ENCODE measurements at regions not wholly inside any gene's neighbourhood (a gene's known extent, or its start where the extent isn't known, plus 50 kb on each side); places are given as distances from the start of the nearest gene placed in this dataset.

DNA sequence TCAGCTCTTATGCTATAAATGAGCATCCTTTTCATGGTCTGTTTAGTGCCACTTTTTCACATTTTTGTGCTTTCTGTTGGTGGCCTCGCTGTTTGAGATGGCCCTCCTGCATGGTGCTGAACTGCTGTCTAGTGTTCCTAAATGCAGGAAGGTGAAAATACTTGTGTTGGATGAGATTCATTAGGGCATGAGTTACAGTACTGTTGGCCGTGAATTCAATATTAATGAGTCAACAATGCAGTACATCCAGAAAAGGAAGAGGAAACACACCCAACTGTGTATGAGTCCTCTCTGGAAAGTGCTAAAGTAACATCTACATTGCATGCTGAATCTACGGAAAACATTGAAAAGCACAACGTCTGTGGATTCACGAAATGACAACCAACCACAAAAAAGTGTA lies 124.0 kb downstream of the HERPUD2 start:
- H3K27me3 Mint-ChIP-seq (ENCODE audit: low read depth in 2 of 2), result peaks cover 2 to 20% of the 10 kb centered on the region in 2 donors
- no peak overlapping the region for H3K4me3 Mint-ChIP-seq
- TF ChIP-seq CTCF (IDR thresholded peaks at IDR 0.05), result no peak
- DNase-seq (no peak), ATAC-seq (no peak)
- intact Hi-C loops (cut with micrococcal nuclease), result no loop called here
- no peaks in the 10 kb centered on the region for H3K9me3 ChIP-seq (ENCODE audit: control insufficient read depth, insufficient read depth, low read length)
- no peaks in the 10 kb centered on the region for H3K36me3 ChIP-seq (ENCODE audit: control insufficient read depth, insufficient read depth, low read length)
- H3K9me3 Mint-ChIP-seq, result no peaks in the 10 kb centered on the region
- H3K27ac ChIP-seq (ENCODE audit: low read length), result no peak overlapping the region
- no peaks in the 10 kb centered on the region for H3K4me1 Mint-ChIP-seq
- H3K27me3 ChIP-seq (ENCODE audit: control insufficient read depth, insufficient read depth, low read length), result no peaks in the 10 kb centered on the region
- H3K27ac Mint-ChIP-seq, result no peak overlapping the region
- H3K4me3 ChIP-seq (ENCODE audit: low read length), result no peak overlapping the region
- H3K4me1 ChIP-seq (ENCODE audit: control insufficient read depth, insufficient read depth, low read length), result peaks cover 4% of the 10 kb centered on the region
- WGBS (ENCODE audit: insufficient coverage), result 67% methylated on average over 5 of the region's 5 CpGs
- H3K36me3 Mint-ChIP-seq, result no peaks in the 10 kb centered on the region

- H3K27ac Mint-ChIP-seq, result no peak overlapping the region
- TF ChIP-seq CTCF (IDR thresholded peaks at IDR 0.05), result no peak
- no peaks in the 10 kb centered on the region for H3K9me3 Mint-ChIP-seq
- ATAC-seq (no peak), DNase-seq (no peak)
- no peak overlapping the region for H3K4me3 ChIP-seq (ENCODE audit: low read length)
- H3K27me3 Mint-ChIP-seq (ENCODE audit: low read depth in 2 of 2), result peaks cover 9 to 22% of the 10 kb centered on the region in 2 donors
- no peaks in the 10 kb centered on the region for H3K4me1 ChIP-seq (ENCODE audit: control insufficient read depth, insufficient read depth, low read length)
- H3K27ac ChIP-seq (ENCODE audit: low read length), result no peak overlapping the region
- no peaks in the 10 kb centered on the region for H3K36me3 ChIP-seq (ENCODE audit: control insufficient read depth, insufficient read depth, low read length)
- peaks cover 5% of the 10 kb centered on the region for H3K27me3 ChIP-seq (ENCODE audit: control insufficient read depth, insufficient read depth, low read length)
- H3K4me1 Mint-ChIP-seq, result no peaks in the 10 kb centered on the region
- WGBS (ENCODE audit: insufficient coverage), result 5% methylated on average over 3 of the region's 3 CpGs
- no peak overlapping the region for H3K4me3 Mint-ChIP-seq
- no peaks in the 10 kb centered on the region for H3K9me3 ChIP-seq (ENCODE audit: control insufficient read depth, insufficient read depth, low read length)
- intact Hi-C loops (cut with micrococcal nuclease), result no loop called here
- H3K36me3 Mint-ChIP-seq, result no peaks in the 10 kb centered on the region
Measured at GRCh38 chr7:35565927-35566326, 129.0 kb downstream of the HERPUD2 start.

DNA sequence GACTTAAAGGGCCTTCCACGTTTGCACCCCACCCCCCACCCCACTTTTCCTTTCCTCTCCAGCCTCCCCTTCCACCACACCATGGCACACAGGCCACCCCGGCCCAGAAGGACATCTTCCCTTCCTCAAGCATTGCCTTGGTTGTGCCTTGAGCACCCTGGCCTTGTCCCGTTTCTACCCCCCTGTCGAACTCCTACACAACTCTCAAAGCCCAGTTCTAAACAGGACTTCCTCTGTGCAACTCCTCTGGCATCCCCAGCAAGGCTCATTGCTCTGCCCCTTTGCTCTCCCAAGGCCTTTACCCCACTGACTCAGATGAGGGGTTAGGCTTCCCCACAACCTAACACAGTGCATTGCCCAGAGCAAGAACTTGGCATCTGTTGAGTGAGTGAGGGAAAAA lies 136.1 kb downstream of the HERPUD2 start:
- no peak overlapping the region for H3K27ac Mint-ChIP-seq
- H3K4me3 Mint-ChIP-seq, result no peak overlapping the region
- no peaks in the 10 kb centered on the region for H3K9me3 Mint-ChIP-seq
- WGBS (ENCODE audit: insufficient coverage), result 85% methylated on average over 4 of the region's 4 CpGs
- peaks cover 5% of the 10 kb centered on the region for H3K27me3 ChIP-seq (ENCODE audit: control insufficient read depth, insufficient read depth, low read length)
- intact Hi-C loops (cut with micrococcal nuclease), result no loop called here
- no peaks in the 10 kb centered on the region for H3K9me3 ChIP-seq (ENCODE audit: control insufficient read depth, insufficient read depth, low read length)
- ATAC-seq (no peak), DNase-seq (no peak)
- H3K4me1 Mint-ChIP-seq, result no peaks in the 10 kb centered on the region
- H3K4me3 ChIP-seq (ENCODE audit: low read length), result no peak overlapping the region
- H3K36me3 ChIP-seq (ENCODE audit: control insufficient read depth, insufficient read depth, low read length), result no peaks in the 10 kb centered on the region
- H3K36me3 Mint-ChIP-seq, result no peaks in the 10 kb centered on the region
- TF ChIP-seq CTCF (IDR thresholded peaks at IDR 0.05), result no peak
- H3K4me1 ChIP-seq (ENCODE audit: control insufficient read depth, insufficient read depth, low read length), result no peaks in the 10 kb centered on the region
- no peak overlapping the region for H3K27ac ChIP-seq (ENCODE audit: low read length)
- peaks cover 10 to 12% of the 10 kb centered on the region in 2 donors for H3K27me3 Mint-ChIP-seq (ENCODE audit: low read depth in 2 of 2)
